HEK293 (cell line): ENCODE measurements at regions not wholly inside any gene's neighbourhood (a gene's known extent, or its start where the extent isn't known, plus 50 kb on each side); places are given as distances from the start of the nearest gene placed in this dataset.

Experiments
- CTCF ChIA-PET: fragments of 350-600 bp; formaldehyde crosslinking; extraction: SDS; loops from one replicate; lab custom pipeline; 2021; ENCODE audit warnings: antibody characterized with exemption; lab: Yijun Ruan, JAX
- POLR2A ChIA-PET: fragments of 300-600 bp; formaldehyde crosslinking; extraction: SDS; loops from one replicate; lab custom pipeline; 2020; ENCODE audit warnings: antibody characterized with exemption, inconsistent platforms; lab: Yijun Ruan, JAX
- H3K27ac ChIP-seq: fragments of 200-500 bp; sonication (Bioruptor generic); 2 replicates; pipeline ENCODE4 v1.5.1; 2014; ENCODE audit warnings: low read depth, low read length, control low read depth, inconsistent platforms; ENCODE audit errors: extremely low read depth
- H3K36me3 ChIP-seq, 2 experiments: fragments of 200-500 bp in 1 of 2; sonication (Bioruptor generic) in 1 of 2; 1 replicate in 1 of 2; 2 replicates in 1 of 2; pipeline ENCODE4 v1.5.1; 2014 to 2017; ENCODE audit warnings: inconsistent platforms in 2 of 2, low read length in 2 of 2; ENCODE audit not compliant: control insufficient read depth in 2 of 2, insufficient read depth in 1 of 2
- H3K4me1 ChIP-seq: fragments of 200-500 bp; sonication (Bioruptor generic); 2 replicates; pipeline ENCODE4 v1.5.1; 2014; ENCODE audit warnings: mild to moderate bottlenecking, low read length, inconsistent platforms; ENCODE audit not compliant: control insufficient read depth, insufficient read depth
- H3K4me3 ChIP-seq: 2 replicates; pipeline ENCODE4 v1.5.1; 2011; ENCODE audit warnings: low read depth, mild to moderate bottlenecking, control low read depth, low read length, moderate library complexity
- H3K9me3 ChIP-seq: fragments of 200-500 bp; sonication (Bioruptor generic); 2 replicates; pipeline ENCODE4 v1.5.1; 2014; ENCODE audit warnings: low read depth, low read length, inconsistent platforms; ENCODE audit not compliant: control insufficient read depth, insufficient read depth
- FEZF1 ChIP-seq: fragments of 450-650 bp; formaldehyde crosslinking; IDR thresholded peaks from 2 replicates; pipeline ENCODE4 v1.5.1; 2016; ENCODE audit warnings: missing biosample characterization, missing genetic modification characterization
- PRDM1 ChIP-seq: fragments of 450-650 bp; formaldehyde crosslinking; IDR thresholded peaks from 2 replicates; pipeline ENCODE4; 2016; ENCODE audit warnings: missing biosample characterization, missing genetic modification characterization
- SP7 ChIP-seq: fragments of 450-650 bp; formaldehyde crosslinking; IDR thresholded peaks from 2 replicates; pipeline ENCODE4 v1.5.1; 2016; ENCODE audit warnings: missing biosample characterization, missing genetic modification characterization
- ZNF473 ChIP-seq: fragments of 450-650 bp; formaldehyde crosslinking; IDR thresholded peaks from 2 replicates; pipeline ENCODE4 v1.5.1; 2017; ENCODE audit warnings: missing biosample characterization, missing genetic modification characterization
- ZNF626 ChIP-seq: fragments of 450-650 bp; sonication (Bioruptor Pico); formaldehyde crosslinking; IDR thresholded peaks from 2 replicates; pipeline ENCODE4 v1.5.1; 2018; ENCODE audit warnings: missing biosample characterization, missing genetic modification characterization, inconsistent platforms
- TF ChIP-seq, protein P1 (sequence below): fragments of 450-650 bp; formaldehyde crosslinking; IDR thresholded peaks from 2 replicates; pipeline ENCODE4 v1.5.1; 2016; ENCODE audit warnings: missing biosample characterization, missing genetic modification characterization, borderline replicate concordance
- TF ChIP-seq, protein P2 (sequence below): fragments of 450-650 bp; formaldehyde crosslinking; IDR thresholded peaks from 2 replicates; pipeline ENCODE4 v1.5.1; 2016; ENCODE audit warnings: missing biosample characterization, missing genetic modification characterization
- TF ChIP-seq, protein P3 (sequence below): fragments of 450-650 bp; formaldehyde crosslinking; IDR thresholded peaks from 2 replicates; pipeline ENCODE4 v1.5.1; 2017; ENCODE audit warnings: missing biosample characterization, missing genetic modification characterization
- TF ChIP-seq, protein P4 (sequence below): fragments of 450-650 bp; formaldehyde crosslinking; IDR thresholded peaks from 2 replicates; pipeline ENCODE4 v1.5.1; 2017; ENCODE audit warnings: missing biosample characterization, missing genetic modification characterization
- TF ChIP-seq, protein P5 (sequence below): fragments of 450-650 bp; formaldehyde crosslinking; IDR thresholded peaks from 2 replicates; pipeline ENCODE4 v1.5.1; 2016; ENCODE audit warnings: missing biosample characterization, missing genetic modification characterization

DNA sequence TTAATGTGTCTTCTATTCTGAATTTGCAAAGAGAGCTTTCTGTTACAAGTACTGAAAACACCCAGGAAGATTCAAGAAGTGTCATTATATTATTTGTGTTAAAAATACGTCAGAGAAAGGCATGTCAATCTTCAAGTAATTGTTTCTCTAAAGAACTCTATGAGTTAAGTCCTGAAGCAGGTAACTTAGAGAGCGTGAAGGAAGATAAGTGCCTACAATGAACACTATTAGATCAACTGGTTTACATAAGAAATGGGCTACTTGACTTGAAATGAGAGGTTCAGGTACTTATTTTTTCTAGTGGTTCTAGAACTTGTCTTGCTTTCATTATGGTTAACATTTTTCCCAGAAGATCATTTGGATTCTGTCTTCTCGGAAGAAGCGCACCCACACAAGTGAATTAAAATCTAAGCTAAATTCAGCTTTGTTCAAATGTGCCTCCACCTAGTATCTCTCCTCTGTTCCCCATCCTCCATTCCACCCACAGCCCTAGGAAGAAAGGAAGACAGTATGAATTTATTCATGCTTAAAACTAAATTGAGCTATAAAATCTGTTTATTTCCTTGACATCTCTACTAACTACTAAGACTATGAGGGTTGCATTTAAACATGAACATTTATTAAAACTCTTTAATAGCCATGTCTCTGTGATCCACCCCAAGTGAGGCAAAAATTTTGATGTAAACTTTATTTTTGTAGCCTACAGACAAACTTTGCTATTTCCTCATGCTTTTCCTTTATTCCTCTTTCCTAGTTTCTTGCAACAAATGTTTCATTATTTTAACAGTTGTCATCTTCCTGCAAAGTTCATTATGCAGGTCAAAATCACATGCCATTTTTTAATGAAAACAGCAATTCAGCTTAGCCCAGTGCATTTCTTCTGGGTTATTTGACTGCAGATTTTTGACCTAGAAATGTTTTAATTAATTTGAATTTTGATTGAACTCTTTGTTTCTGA, 206.8 kb downstream of the KCNJ2 start (continued):
- TF ChIP-seq, protein P1, sequence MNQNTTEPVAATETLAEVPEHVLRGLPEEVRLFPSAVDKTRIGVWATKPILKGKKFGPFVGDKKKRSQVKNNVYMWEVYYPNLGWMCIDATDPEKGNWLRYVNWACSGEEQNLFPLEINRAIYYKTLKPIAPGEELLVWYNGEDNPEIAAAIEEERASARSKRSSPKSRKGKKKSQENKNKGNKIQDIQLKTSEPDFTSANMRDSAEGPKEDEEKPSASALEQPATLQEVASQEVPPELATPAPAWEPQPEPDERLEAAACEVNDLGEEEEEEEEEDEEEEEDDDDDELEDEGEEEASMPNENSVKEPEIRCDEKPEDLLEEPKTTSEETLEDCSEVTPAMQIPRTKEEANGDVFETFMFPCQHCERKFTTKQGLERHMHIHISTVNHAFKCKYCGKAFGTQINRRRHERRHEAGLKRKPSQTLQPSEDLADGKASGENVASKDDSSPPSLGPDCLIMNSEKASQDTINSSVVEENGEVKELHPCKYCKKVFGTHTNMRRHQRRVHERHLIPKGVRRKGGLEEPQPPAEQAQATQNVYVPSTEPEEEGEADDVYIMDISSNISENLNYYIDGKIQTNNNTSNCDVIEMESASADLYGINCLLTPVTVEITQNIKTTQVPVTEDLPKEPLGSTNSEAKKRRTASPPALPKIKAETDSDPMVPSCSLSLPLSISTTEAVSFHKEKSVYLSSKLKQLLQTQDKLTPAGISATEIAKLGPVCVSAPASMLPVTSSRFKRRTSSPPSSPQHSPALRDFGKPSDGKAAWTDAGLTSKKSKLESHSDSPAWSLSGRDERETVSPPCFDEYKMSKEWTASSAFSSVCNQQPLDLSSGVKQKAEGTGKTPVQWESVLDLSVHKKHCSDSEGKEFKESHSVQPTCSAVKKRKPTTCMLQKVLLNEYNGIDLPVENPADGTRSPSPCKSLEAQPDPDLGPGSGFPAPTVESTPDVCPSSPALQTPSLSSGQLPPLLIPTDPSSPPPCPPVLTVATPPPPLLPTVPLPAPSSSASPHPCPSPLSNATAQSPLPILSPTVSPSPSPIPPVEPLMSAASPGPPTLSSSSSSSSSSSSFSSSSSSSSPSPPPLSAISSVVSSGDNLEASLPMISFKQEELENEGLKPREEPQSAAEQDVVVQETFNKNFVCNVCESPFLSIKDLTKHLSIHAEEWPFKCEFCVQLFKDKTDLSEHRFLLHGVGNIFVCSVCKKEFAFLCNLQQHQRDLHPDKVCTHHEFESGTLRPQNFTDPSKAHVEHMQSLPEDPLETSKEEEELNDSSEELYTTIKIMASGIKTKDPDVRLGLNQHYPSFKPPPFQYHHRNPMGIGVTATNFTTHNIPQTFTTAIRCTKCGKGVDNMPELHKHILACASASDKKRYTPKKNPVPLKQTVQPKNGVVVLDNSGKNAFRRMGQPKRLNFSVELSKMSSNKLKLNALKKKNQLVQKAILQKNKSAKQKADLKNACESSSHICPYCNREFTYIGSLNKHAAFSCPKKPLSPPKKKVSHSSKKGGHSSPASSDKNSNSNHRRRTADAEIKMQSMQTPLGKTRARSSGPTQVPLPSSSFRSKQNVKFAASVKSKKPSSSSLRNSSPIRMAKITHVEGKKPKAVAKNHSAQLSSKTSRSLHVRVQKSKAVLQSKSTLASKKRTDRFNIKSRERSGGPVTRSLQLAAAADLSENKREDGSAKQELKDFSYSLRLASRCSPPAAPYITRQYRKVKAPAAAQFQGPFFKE (tag by site-specific recombination), result no peak

DNA sequence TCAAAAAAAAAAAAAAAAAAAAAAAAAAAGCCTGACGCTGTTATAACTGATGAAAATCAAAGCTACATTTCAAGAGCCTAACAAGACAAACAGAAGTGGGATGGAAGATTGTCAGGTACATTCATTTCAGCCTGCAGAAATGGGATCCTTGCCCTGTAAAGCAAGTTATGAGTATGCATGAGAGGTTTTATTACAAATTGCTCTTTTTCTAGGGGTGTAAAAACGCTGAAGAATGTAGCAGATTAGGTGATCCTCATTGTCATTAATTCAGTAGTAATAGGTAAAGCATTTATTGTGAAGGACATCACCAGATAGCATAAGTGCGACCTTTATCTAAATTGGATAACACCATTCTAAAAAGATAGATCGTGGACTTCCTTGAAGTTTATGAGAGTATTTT, 208.3 kb downstream of the KCNJ2 start:
- Histone ChIP-seq H3K27ac (no peak overlapping the region), H3K9me3 (no peaks in the 10 kb centered on the region), H3K36me3 (no peaks in the 10 kb centered on the region), H3K4me3 (no peak overlapping the region), H3K4me1 (0 out of 2 replicates have a peak, but pooled peaks cover 2% of the 10 kb centered on the region)
- TF ChIP-seq ZNF626 (tag by site-specific recombination) (no peak), FEZF1 (tag by site-specific recombination) (peak; percentile 60; the same call in 1 of the 2 replicates), PRDM1 (tag by site-specific recombination) (no peak)
- TF ChIP-seq, protein P2, sequence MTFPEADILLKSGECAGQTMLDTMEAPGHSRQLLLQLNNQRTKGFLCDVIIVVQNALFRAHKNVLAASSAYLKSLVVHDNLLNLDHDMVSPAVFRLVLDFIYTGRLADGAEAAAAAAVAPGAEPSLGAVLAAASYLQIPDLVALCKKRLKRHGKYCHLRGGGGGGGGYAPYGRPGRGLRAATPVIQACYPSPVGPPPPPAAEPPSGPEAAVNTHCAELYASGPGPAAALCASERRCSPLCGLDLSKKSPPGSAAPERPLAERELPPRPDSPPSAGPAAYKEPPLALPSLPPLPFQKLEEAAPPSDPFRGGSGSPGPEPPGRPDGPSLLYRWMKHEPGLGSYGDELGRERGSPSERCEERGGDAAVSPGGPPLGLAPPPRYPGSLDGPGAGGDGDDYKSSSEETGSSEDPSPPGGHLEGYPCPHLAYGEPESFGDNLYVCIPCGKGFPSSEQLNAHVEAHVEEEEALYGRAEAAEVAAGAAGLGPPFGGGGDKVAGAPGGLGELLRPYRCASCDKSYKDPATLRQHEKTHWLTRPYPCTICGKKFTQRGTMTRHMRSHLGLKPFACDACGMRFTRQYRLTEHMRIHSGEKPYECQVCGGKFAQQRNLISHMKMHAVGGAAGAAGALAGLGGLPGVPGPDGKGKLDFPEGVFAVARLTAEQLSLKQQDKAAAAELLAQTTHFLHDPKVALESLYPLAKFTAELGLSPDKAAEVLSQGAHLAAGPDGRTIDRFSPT, result no peak
- ChIA-PET POLR2A (no interaction called here), CTCF (no interaction called here)

DNA sequence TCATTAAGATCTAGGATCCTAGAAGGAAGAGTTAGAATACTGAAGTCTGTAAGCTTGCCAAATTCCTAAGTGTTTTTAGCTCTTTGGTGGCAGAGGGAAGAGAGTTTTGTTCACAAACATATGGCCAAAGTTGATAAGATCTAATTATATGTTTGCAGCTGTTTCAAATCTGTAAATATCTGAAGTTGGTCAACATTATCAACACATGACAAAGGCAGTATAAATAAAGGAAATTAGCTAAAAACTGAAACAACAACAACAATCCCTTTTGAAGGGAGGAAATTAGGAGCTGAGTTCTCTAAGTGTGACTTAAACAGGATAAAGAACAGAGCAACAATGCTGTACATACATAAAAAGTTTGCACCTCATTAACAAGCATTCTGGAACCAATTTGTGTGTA, 208.7 kb downstream of the KCNJ2 start:
- Histone ChIP-seq H3K9me3 (no peaks in the 10 kb centered on the region), H3K27ac (no peak overlapping the region), H3K4me3 (no peak overlapping the region), H3K4me1 (0 out of 2 replicates have a peak, but pooled peaks cover 2% of the 10 kb centered on the region), H3K36me3 (no peaks in the 10 kb centered on the region)
- CTCF ChIA-PET, result no interaction called here
- TF ChIP-seq SP7, result peak; percentile 38; the same call in 1 of the 2 replicates
- TF ChIP-seq, protein P3, sequence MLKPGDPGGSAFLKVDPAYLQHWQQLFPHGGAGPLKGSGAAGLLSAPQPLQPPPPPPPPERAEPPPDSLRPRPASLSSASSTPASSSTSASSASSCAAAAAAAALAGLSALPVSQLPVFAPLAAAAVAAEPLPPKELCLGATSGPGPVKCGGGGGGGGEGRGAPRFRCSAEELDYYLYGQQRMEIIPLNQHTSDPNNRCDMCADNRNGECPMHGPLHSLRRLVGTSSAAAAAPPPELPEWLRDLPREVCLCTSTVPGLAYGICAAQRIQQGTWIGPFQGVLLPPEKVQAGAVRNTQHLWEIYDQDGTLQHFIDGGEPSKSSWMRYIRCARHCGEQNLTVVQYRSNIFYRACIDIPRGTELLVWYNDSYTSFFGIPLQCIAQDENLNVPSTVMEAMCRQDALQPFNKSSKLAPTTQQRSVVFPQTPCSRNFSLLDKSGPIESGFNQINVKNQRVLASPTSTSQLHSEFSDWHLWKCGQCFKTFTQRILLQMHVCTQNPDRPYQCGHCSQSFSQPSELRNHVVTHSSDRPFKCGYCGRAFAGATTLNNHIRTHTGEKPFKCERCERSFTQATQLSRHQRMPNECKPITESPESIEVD (tag by site-specific recombination), result 0 out of 2 replicates have a peak, but pooled peaks have one; percentile 51
- no peak for TF ChIP-seq ZNF473 (tag by site-specific recombination)
- TF ChIP-seq, protein P4, sequence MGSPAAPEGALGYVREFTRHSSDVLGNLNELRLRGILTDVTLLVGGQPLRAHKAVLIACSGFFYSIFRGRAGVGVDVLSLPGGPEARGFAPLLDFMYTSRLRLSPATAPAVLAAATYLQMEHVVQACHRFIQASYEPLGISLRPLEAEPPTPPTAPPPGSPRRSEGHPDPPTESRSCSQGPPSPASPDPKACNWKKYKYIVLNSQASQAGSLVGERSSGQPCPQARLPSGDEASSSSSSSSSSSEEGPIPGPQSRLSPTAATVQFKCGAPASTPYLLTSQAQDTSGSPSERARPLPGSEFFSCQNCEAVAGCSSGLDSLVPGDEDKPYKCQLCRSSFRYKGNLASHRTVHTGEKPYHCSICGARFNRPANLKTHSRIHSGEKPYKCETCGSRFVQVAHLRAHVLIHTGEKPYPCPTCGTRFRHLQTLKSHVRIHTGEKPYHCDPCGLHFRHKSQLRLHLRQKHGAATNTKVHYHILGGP (tag by site-specific recombination), result 0 out of 2 replicates have a peak, but pooled peaks have one; percentile 44
- TF ChIP-seq, protein P5, sequence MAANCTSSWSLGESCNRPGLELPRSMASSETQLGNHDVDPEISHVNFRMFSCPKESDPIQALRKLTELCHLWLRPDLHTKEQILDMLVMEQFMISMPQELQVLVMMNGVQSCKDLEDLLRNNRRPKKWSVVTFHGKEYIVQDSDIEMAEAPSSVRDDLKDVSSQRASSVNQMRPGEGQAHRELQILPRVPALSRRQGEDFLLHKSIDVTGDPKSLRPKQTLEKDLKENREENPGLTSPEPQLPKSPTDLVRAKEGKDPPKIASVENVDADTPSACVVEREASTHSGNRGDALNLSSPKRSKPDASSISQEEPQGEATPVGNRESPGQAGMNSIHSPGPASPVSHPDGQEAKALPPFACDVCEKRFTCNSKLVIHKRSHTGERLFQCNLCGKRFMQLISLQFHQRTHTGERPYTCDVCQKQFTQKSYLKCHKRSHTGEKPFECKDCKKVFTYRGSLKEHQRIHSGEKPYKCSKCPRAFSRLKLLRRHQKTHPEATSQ (tag by site-specific recombination), result no peak
- POLR2A ChIA-PET, result no interaction called here
